ENCODE measurements at regions not wholly inside any gene's neighbourhood (a gene's known extent, or its start where the extent isn't known, plus 50 kb on each side); places are given as distances from the start of the nearest gene placed in this dataset.

GRCh38 chr10:21385996-21386585, 139.4 kb downstream of the SKIDA1 start:
- TF ChIP-seq SMC3 (conservative IDR thresholded peaks at IDR 0.05; ENCODE audit: poor library complexity) (no peak), CTCF (IDR thresholded peaks at IDR 0.05; ENCODE audit: poor library complexity, severe bottlenecking) (no peak), REST (IDR thresholded peaks at IDR 0.05; ENCODE audit: borderline replicate concordance) (no peak)
